WTC11 (cell line): ENCODE measurements at regions not wholly inside any gene's neighbourhood (a gene's known extent, or its start where the extent isn't known, plus 50 kb on each side); places are given as distances from the start of the nearest gene placed in this dataset.

ENCODE experiments used
- ATAC-seq: fragments of 200-7000 bp; cut with Tn5 transposase; 2 replicates; pipeline ENCODE4 v1.10.0; 2021; ENCODE audit warnings: mild to moderate bottlenecking, moderate library complexity
- CTCF ChIA-PET: fragments of 300-600 bp; sonication (Branson Sonifier 250); formaldehyde crosslinking; loops from one replicate; lab custom pipeline; 2021; ENCODE audit warnings: antibody characterized with exemption; lab: Charles Lee
- POLR2A ChIA-PET: fragments of 350-600 bp; sonication (Branson Sonifier 250); formaldehyde crosslinking; loops from one replicate; lab custom pipeline; 2021; ENCODE audit warnings: antibody characterized with exemption; lab: Charles Lee
- DNase-seq: peaks from one replicate; pipeline ENCODE4 v3.0.0; 2021; ENCODE audit warnings: low spot score
- H3K27ac Mint-ChIP-seq: 2 replicates; pipeline ENCODE4 v1.8.0; 2021; ENCODE audit warnings: mixed read lengths
- H3K27me3 Mint-ChIP-seq: 2 replicates; pipeline ENCODE4 v1.8.0; 2021; ENCODE audit warnings: low read depth, mild to moderate bottlenecking, moderate library complexity, mixed read lengths
- H3K36me3 Mint-ChIP-seq: 2 replicates; pipeline ENCODE4 v1.8.0; 2021; ENCODE audit warnings: mixed read lengths
- H3K4me1 Mint-ChIP-seq: 2 replicates; pipeline ENCODE4 v1.8.0; 2022; ENCODE audit warnings: mixed read lengths
- H3K4me3 Mint-ChIP-seq: 2 replicates; pipeline ENCODE4 v1.8.0; 2021; ENCODE audit warnings: mild to moderate bottlenecking, moderate library complexity, mixed read lengths
- H3K9me3 Mint-ChIP-seq: 2 replicates; pipeline ENCODE4 v1.8.0; 2021; ENCODE audit warnings: mixed read lengths
- AFF4 ChIP-seq: sonication (generic); formaldehyde crosslinking; IDR thresholded peaks from 2 replicates; pipeline ENCODE4 v1.8.1; 2023; ENCODE audit warnings: mild to moderate bottlenecking, missing genetic modification reagents, borderline replicate concordance
- AR ChIP-seq: fragments of 250-450 bp; sonication (Bioruptor Pico); IDR thresholded peaks from 2 replicates; pipeline ENCODE4 v1.9.0; 2021; ENCODE audit warnings: mild to moderate bottlenecking
- ATF1 ChIP-seq: sonication (generic); formaldehyde crosslinking; IDR thresholded peaks from 2 replicates; pipeline ENCODE4 v1.8.1; 2023; ENCODE audit warnings: mild to moderate bottlenecking, moderate library complexity, missing genetic modification reagents
- ATF2 ChIP-seq: sonication (generic); formaldehyde crosslinking; IDR thresholded peaks from 2 replicates; pipeline ENCODE4 v1.8.1; 2022; ENCODE audit warnings: low read depth, missing genetic modification reagents, borderline replicate concordance
- EMX1 ChIP-seq: fragments of 250-450 bp; sonication (Bioruptor Pico); IDR thresholded peaks from 2 replicates; pipeline ENCODE4 v1.8.0; 2021; ENCODE audit warnings: mild to moderate bottlenecking
- FOXK1 ChIP-seq: sonication (generic); formaldehyde crosslinking; IDR thresholded peaks from 2 replicates; pipeline ENCODE4 v1.8.0; 2022; ENCODE audit warnings: mild to moderate bottlenecking, moderate library complexity, missing genetic modification reagents
- FOXP1 ChIP-seq: sonication (generic); formaldehyde crosslinking; IDR thresholded peaks from 2 replicates; pipeline ENCODE4 v1.8.0; 2022; ENCODE audit warnings: missing genetic modification reagents, mild to moderate bottlenecking, moderate library complexity, borderline replicate concordance
- MLX ChIP-seq: sonication (generic); formaldehyde crosslinking; IDR thresholded peaks from 2 replicates; pipeline ENCODE4 v1.8.1; 2023; ENCODE audit warnings: mild to moderate bottlenecking, missing genetic modification reagents, moderate library complexity
- NR3C1 ChIP-seq: sonication (generic); formaldehyde crosslinking; conservative IDR thresholded peaks from 2 replicates; pipeline ENCODE4 v1.8.1; 2023; ENCODE audit warnings: low read depth, mild to moderate bottlenecking, missing genetic modification reagents
- PRRX2 ChIP-seq: fragments of 250-450 bp; sonication (Bioruptor Pico); IDR thresholded peaks from 2 replicates; pipeline ENCODE4 v1.8.0; 2021; ENCODE audit warnings: mild to moderate bottlenecking
- SMAD4 ChIP-seq: sonication (generic); formaldehyde crosslinking; IDR thresholded peaks from 2 replicates; pipeline ENCODE4 v1.8.0; 2022; ENCODE audit warnings: mild to moderate bottlenecking, missing genetic modification reagents
- TCF7 ChIP-seq: sonication (generic); formaldehyde crosslinking; IDR thresholded peaks from 2 replicates; pipeline ENCODE4 v1.8.0; 2022; ENCODE audit warnings: mild to moderate bottlenecking, low read depth, missing genetic modification reagents, moderate library complexity
- TEAD4 ChIP-seq: sonication (generic); formaldehyde crosslinking; IDR thresholded peaks from 2 replicates; pipeline ENCODE4 v1.8.0; 2022; ENCODE audit warnings: mild to moderate bottlenecking, missing genetic modification reagents
- TP53 ChIP-seq: sonication (generic); formaldehyde crosslinking; IDR thresholded peaks from 2 replicates; pipeline ENCODE4 v1.8.1; 2023; ENCODE audit warnings: mild to moderate bottlenecking, missing genetic modification reagents
- ZNF138 ChIP-seq: sonication (generic); formaldehyde crosslinking; conservative IDR thresholded peaks from 2 replicates; pipeline ENCODE4 v1.8.1; 2022; ENCODE audit warnings: mild to moderate bottlenecking, moderate library complexity, missing genetic modification reagents
- ZNF219 ChIP-seq: sonication (generic); formaldehyde crosslinking; IDR thresholded peaks from 2 replicates; pipeline ENCODE4 v1.8.0; 2023; ENCODE audit warnings: missing genetic modification reagents, mild to moderate bottlenecking, borderline replicate concordance
- ZNF232 ChIP-seq: sonication (generic); formaldehyde crosslinking; IDR thresholded peaks from 2 replicates; pipeline ENCODE4 v1.8.0; 2022; ENCODE audit warnings: mild to moderate bottlenecking, missing genetic modification reagents
- ZNF396 ChIP-seq: fragments of 250-450 bp; sonication (Bioruptor Pico); IDR thresholded peaks from 2 replicates; pipeline ENCODE4 v1.8.0; 2021; ENCODE audit warnings: mild to moderate bottlenecking, moderate library complexity, borderline replicate concordance
- ZNF512 ChIP-seq: sonication (generic); formaldehyde crosslinking; IDR thresholded peaks from 2 replicates; pipeline ENCODE4 v1.8.1; 2022; ENCODE audit warnings: missing genetic modification reagents, borderline replicate concordance

GRCh38 chr2:5454051-5454390 is 238.2 kb upstream of the SOX11 start:
- H3K9me3 Mint-ChIP-seq = peaks cover 62% of the 10 kb centered on the region
- DNase-seq (no peak), ATAC-seq (no peak)
- TF ChIP-seq PRRX2 (CRISPR knock-in tag) (no peak), FOXK1 (no peak), NR3C1 (CRISPR knock-in tag) (no peak), MLX (CRISPR knock-in tag) (no peak), AR (CRISPR knock-in tag) (no peak)
- no peaks in the 10 kb centered on the region for H3K27me3 Mint-ChIP-seq
- no peak overlapping the region for H3K4me3 Mint-ChIP-seq
- ChIA-PET POLR2A (no interaction called here), CTCF (no interaction called here)
- H3K27ac Mint-ChIP-seq = no peak overlapping the region
- peaks cover 51% of the 10 kb centered on the region for H3K36me3 Mint-ChIP-seq
- H3K4me1 Mint-ChIP-seq = no peaks in the 10 kb centered on the region

- no peak for DNase-seq
- Mint-ChIP-seq H3K27me3 (peaks cover 20% of the 10 kb centered on the region), H3K4me3 (no peak overlapping the region), H3K36me3 (peaks cover 64% of the 10 kb centered on the region), H3K4me1 (no peaks in the 10 kb centered on the region), H3K9me3 (peaks cover 69% of the 10 kb centered on the region), H3K27ac (no peak overlapping the region)
- TF ChIP-seq TCF7 (no peak), ATF1 (CRISPR knock-in tag) (no peak), ZNF138 (CRISPR knock-in tag) (no peak), ZNF396 (CRISPR knock-in tag) (no peak), AFF4 (CRISPR knock-in tag) (no peak), ATF2 (CRISPR knock-in tag) (no peak)
- no peak for ATAC-seq
- CTCF ChIA-PET = no interaction called here
- POLR2A ChIA-PET = no interaction called here
Measured at GRCh38 chr2:5459041-5459440, 233.1 kb upstream of the SOX11 start.

- Mint-ChIP-seq H3K4me3 (no peak overlapping the region), H3K36me3 (peaks cover 84% of the 10 kb centered on the region), H3K4me1 (no peaks in the 10 kb centered on the region), H3K9me3 (peaks cover 91% of the 10 kb centered on the region), H3K27ac (no peak overlapping the region), H3K27me3 (peaks cover 25% of the 10 kb centered on the region)
- POLR2A ChIA-PET = no interaction called here
- TF ChIP-seq EMX1 (CRISPR knock-in tag) = no peak
- TF ChIP-seq TEAD4 (CRISPR knock-in tag) = no peak
- no peak for TF ChIP-seq ZNF219 (CRISPR knock-in tag)
- TF ChIP-seq TP53 (CRISPR knock-in tag) = no peak
- TF ChIP-seq ZNF232 (CRISPR knock-in tag) = no peak
- no peak for TF ChIP-seq SMAD4
- no peak for TF ChIP-seq ZNF512
- no peak for TF ChIP-seq FOXP1 (CRISPR knock-in tag)
- CTCF ChIA-PET = no interaction called here
- ATAC-seq (no peak), DNase-seq (no peak)
Measured at GRCh38 chr2:5464657-5465056, 227.5 kb upstream of the SOX11 start.
